Keratinocyte (primary cell): ENCODE measurements at regions not wholly inside any gene's neighbourhood (a gene's known extent, or its start where the extent isn't known, plus 50 kb on each side); places are given as distances from the start of the nearest gene placed in this dataset.

Source experiments
- EZH2 ChIP-seq: IDR thresholded peaks from one replicate; pipeline ENCODE4 v1.6.1; 2012; ENCODE audit warnings: inconsistent platforms, mild to moderate bottlenecking, low read length, moderate library complexity
- TF ChIP-seq, protein P1 (sequence below), 3 experiments: IDR thresholded peaks in 1 of 3; conservative IDR thresholded peaks in 1 of 3; optimal IDR thresholded peaks in 1 of 3; 2 replicates in 2 of 3; 3 replicates in 1 of 3; pipeline versions ENCODE3 to v1.5.1; 2011; ENCODE audit warnings: low read length in 3 of 3, mild to moderate bottlenecking in 3 of 3, moderate library complexity in 2 of 3, control low read depth in 1 of 3, inconsistent platforms in 1 of 3; ENCODE audit not compliant: insufficient read depth in 2 of 3; ENCODE audit errors: extremely low read depth in 1 of 3

DNA sequence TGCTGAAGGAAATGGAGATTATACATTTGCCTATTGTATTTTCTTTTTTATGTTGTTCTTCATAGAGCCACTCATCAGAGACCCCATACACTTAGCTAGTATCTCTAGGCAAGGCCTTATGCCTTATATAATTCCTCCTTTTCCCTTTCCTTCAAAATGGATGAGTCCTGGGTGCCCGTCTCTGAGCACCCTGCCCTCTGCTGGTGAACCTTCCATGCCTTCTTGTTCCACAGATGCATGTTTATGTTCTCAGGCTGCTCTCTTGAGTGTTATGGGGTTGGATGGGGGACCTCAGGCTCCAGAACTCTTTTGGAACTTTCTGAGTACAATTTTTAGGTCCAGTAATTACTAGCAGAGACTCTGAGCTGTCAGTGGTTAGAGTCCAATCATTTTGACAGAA lies 368.6 kb upstream of the SPRED2 start:
- no peak for TF ChIP-seq EZH2
- TF ChIP-seq, protein P1, sequence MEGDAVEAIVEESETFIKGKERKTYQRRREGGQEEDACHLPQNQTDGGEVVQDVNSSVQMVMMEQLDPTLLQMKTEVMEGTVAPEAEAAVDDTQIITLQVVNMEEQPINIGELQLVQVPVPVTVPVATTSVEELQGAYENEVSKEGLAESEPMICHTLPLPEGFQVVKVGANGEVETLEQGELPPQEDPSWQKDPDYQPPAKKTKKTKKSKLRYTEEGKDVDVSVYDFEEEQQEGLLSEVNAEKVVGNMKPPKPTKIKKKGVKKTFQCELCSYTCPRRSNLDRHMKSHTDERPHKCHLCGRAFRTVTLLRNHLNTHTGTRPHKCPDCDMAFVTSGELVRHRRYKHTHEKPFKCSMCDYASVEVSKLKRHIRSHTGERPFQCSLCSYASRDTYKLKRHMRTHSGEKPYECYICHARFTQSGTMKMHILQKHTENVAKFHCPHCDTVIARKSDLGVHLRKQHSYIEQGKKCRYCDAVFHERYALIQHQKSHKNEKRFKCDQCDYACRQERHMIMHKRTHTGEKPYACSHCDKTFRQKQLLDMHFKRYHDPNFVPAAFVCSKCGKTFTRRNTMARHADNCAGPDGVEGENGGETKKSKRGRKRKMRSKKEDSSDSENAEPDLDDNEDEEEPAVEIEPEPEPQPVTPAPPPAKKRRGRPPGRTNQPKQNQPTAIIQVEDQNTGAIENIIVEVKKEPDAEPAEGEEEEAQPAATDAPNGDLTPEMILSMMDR (optimal IDR thresholded peaks at IDR 0.05 in 1 of 3, IDR thresholded peaks at IDR 0.05 in 1 of 3, conservative IDR thresholded peaks at IDR 0.05 in 1 of 3; ENCODE audit: extremely low read depth in 1 of 3, insufficient read depth in 2 of 3, low read length in 3 of 3) = peak; percentile 41 to 72 (median 63)
